BJ (cell line): ENCODE measurements at regions not wholly inside any gene's neighbourhood (a gene's known extent, or its start where the extent isn't known, plus 50 kb on each side); places are given as distances from the start of the nearest gene placed in this dataset.

Source experiments
- CTCF ChIA-PET: fragments of 350-600 bp; formaldehyde crosslinking; extraction: SDS; loops from one replicate; lab custom pipeline; 2021; ENCODE audit warnings: antibody characterized with exemption, inconsistent platforms; lab: Yijun Ruan, JAX
- POLR2A ChIA-PET: fragments of 300-600 bp; sonication (Branson Sonifier 250); formaldehyde crosslinking; extraction: SDS; loops from one replicate; lab custom pipeline; 2021; ENCODE audit warnings: antibody characterized with exemption; lab: Charles Lee
- DNase-seq: peaks from one replicate; pipeline ENCODE4 v3.0.0-alpha.2; 2011; ENCODE audit warnings: low read depth
- H3K27me3 ChIP-seq: 2 replicates; pipeline ENCODE4 v1.6.0; 2011; ENCODE audit warnings: low read length; ENCODE audit not compliant: control insufficient read depth, insufficient read depth
- H3K36me3 ChIP-seq: 2 replicates; pipeline ENCODE4 v1.5.1; 2011; ENCODE audit warnings: low read length; ENCODE audit not compliant: control insufficient read depth, insufficient read depth
- H3K4me3 ChIP-seq: 2 replicates; pipeline ENCODE4 v1.5.1; 2011; ENCODE audit warnings: low read depth, mild to moderate bottlenecking, control low read depth, low read length
- CTCF ChIP-seq: IDR thresholded peaks from 2 replicates; pipeline ENCODE4 v1.5.1; 2011; ENCODE audit warnings: low read depth, mild to moderate bottlenecking, control low read depth, inconsistent platforms, low read length, moderate library complexity; ENCODE audit not compliant: insufficient read depth

GRCh38 chr2:34012715-34013302 lies 413.7 kb upstream of the FAM98A start:
- Histone ChIP-seq H3K4me3 (no peak overlapping the region), H3K36me3 (no peaks in the 10 kb centered on the region), H3K27me3 (no peaks in the 10 kb centered on the region)
- POLR2A ChIA-PET = no interaction called here
- no peak for DNase-seq
- CTCF ChIA-PET = interaction anchor here (1.1 to 1.3 kb wide), 4 partner anchors 10 to 1399 kb away, joined by 3 to 5 read pairs (median 4); no protein-coding TSS in a partner anchor
- peak; percentile 67 for TF ChIP-seq CTCF

GRCh38 chr2:34011684-34012083 lies 412.6 kb upstream of the FAM98A start:
- Histone ChIP-seq H3K27me3 (no peaks in the 10 kb centered on the region), H3K4me3 (no peak overlapping the region), H3K36me3 (no peaks in the 10 kb centered on the region)
- TF ChIP-seq CTCF = no peak
- ChIA-PET POLR2A (no interaction called here), CTCF (interaction anchor here (0.6 kb wide), 1 partner anchor 337 kb away, joined by 4 read pairs; no protein-coding TSS in a partner anchor)
- no peak for DNase-seq

- POLR2A ChIA-PET = no interaction called here
- no peak overlapping the region for H3K4me3 ChIP-seq
- no peak for TF ChIP-seq CTCF
- H3K27me3 ChIP-seq = no peaks in the 10 kb centered on the region
- CTCF ChIA-PET = no interaction called here
- DNase-seq = no peak
- H3K36me3 ChIP-seq = no peaks in the 10 kb centered on the region
Observed at GRCh38 chr2:34005901-34006300, 406.8 kb upstream of the FAM98A start.

- ChIA-PET CTCF (no interaction called here), POLR2A (no interaction called here)
- DNase-seq = no peak
- TF ChIP-seq CTCF = no peak
- H3K27me3 ChIP-seq = no peaks in the 10 kb centered on the region
- no peaks in the 10 kb centered on the region for H3K36me3 ChIP-seq
- H3K4me3 ChIP-seq = no peak overlapping the region
Observed at GRCh38 chr2:34004936-34005335, 405.8 kb upstream of the FAM98A start.

- DNase-seq = no peak
- ChIA-PET CTCF (interaction anchor here (0.6 kb wide), 1 partner anchor 771 kb away, joined by 3 read pairs; no protein-coding TSS in a partner anchor), POLR2A (no interaction called here)
Observed at GRCh38 chr2:34003795-34004194, 404.7 kb upstream of the FAM98A start.

More at GRCh38 chr2:34003795-34004194, 404.7 kb upstream of the FAM98A start:
- TF ChIP-seq CTCF = no peak
- H3K36me3 ChIP-seq = no peaks in the 10 kb centered on the region
- H3K4me3 ChIP-seq = no peak overlapping the region
- no peaks in the 10 kb centered on the region for H3K27me3 ChIP-seq
